CD14-positive monocyte (primary cell): ENCODE measurements at regions not wholly inside any gene's neighbourhood (a gene's known extent, or its start where the extent isn't known, plus 50 kb on each side); places are given as distances from the start of the nearest gene placed in this dataset. TPM values are rescaled to one million over a fixed set of nuclear protein-coding genes. Genes with fewer than 3 reads are reported as not detected.

Experiments used
- small RNA-seq: library from RNA; depleted of rRNA; stranded (forward); fragments of <200 nt; gene quantifications from one replicate; pipeline ENCODE3, GENCODE V24; 2012; ENCODE audit warnings: low read depth; ENCODE audit not compliant: insufficient read length

Small RNAs in the stretch of these regions (small RNA-seq; reads per million reads assigned to genes)
- not detected for gene AC084759.1
